SU-DHL-6 (cell line): ENCODE measurements at regions not wholly inside any gene's neighbourhood (a gene's known extent, or its start where the extent isn't known, plus 50 kb on each side); places are given as distances from the start of the nearest gene placed in this dataset.

Experiments used
- CTCF ChIP-seq: fragments of 200-600 bp; sonication (generic); IDR thresholded peaks from one replicate; pipeline ENCODE4 v1.5.1; 2017; ENCODE audit warnings: antibody characterized with exemption, mild to moderate bottlenecking, low read length, moderate library complexity; ENCODE audit not compliant: insufficient read depth, poor library complexity, severe bottlenecking
- EZH2phosphoT487 ChIP-seq: fragments of 200-600 bp; sonication (generic), shearing (Covaris generic); conservative IDR thresholded peaks from 2 replicates; pipeline ENCODE4 v1.6.1; 2018; ENCODE audit warnings: mild to moderate bottlenecking, antibody characterized with exemption, low read length, moderate library complexity, mixed read lengths

DNA sequence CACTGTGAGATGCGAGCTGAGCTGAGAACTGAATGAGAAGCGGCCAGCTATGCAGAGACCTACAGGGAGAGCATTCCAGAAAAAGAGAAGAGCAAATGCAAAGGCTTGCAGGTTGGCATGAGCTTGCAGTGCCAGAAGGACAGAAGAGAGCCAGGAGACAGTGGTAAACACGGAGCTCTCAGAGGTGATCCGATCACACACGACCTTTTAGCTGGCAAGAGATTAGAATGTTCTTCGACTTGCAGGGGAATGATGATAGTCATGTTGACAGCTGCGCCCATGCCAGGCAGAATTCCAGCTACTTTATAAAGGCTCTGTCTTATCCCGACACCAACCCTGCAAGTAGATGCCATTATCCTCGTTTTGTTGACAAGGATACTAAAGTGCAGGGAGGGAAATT lies 256.8 kb downstream of the VRK1 start:
- no peak for TF ChIP-seq CTCF
- TF ChIP-seq EZH2phosphoT487, result no peak
